ENCODE measurements at regions not wholly inside any gene's neighbourhood (a gene's known extent, or its start where the extent isn't known, plus 50 kb on each side); places are given as distances from the start of the nearest gene placed in this dataset.

- DNase-seq (ENCODE audit: low read depth), result no peak
Measured at GRCh38 chr1:208419746-208420420, 175.7 kb upstream of the PLXNA2 start.

- DNase-seq (ENCODE audit: low read depth), result no peak
Measured at GRCh38 chr1:208420696-208421095, 176.5 kb upstream of the PLXNA2 start.

- DNase-seq (ENCODE audit: low read depth), result no peak
Measured at GRCh38 chr1:208421486-208421885, 177.3 kb upstream of the PLXNA2 start.

- DNase-seq (ENCODE audit: low read depth), result no peak
Measured at GRCh38 chr1:208423526-208423925, 179.3 kb upstream of the PLXNA2 start.

- DNase-seq (ENCODE audit: low read depth), result no peak
Measured at GRCh38 chr1:208425096-208425495, 180.9 kb upstream of the PLXNA2 start.

GRCh38 chr1:208430220-208430619 is 186.0 kb upstream of the PLXNA2 start:
- no peak for DNase-seq (ENCODE audit: low read depth)

GRCh38 chr1:208431721-208432120 is 187.5 kb upstream of the PLXNA2 start:
- DNase-seq (ENCODE audit: low read depth), result no peak

- DNase-seq (ENCODE audit: low read depth), result no peak
Measured at GRCh38 chr1:208432346-208432745, 188.2 kb upstream of the PLXNA2 start.

- DNase-seq (ENCODE audit: low read depth), result no peak
Measured at GRCh38 chr1:208433086-208433485, 188.9 kb upstream of the PLXNA2 start.

- DNase-seq (ENCODE audit: low read depth), result no peak
Measured at GRCh38 chr1:208433971-208434370, 189.8 kb upstream of the PLXNA2 start.

GRCh38 chr1:208437401-208437800 is 193.2 kb upstream of the PLXNA2 start:
- no peak for DNase-seq (ENCODE audit: low read depth)

GRCh38 chr1:208438112-208438699 is 194.0 kb upstream of the PLXNA2 start:
- no peak for DNase-seq (ENCODE audit: low read depth)

- DNase-seq (ENCODE audit: low read depth), result no peak
Measured at GRCh38 chr1:208445758-208446203, 201.6 kb upstream of the PLXNA2 start.

- no peak for DNase-seq (ENCODE audit: low read depth)
Measured at GRCh38 chr1:208446271-208446691, 202.1 kb upstream of the PLXNA2 start.

- no peak for DNase-seq (ENCODE audit: low read depth)
Measured at GRCh38 chr1:208448425-208448824, 204.2 kb upstream of the PLXNA2 start.

- no peak for DNase-seq (ENCODE audit: low read depth)
Measured at GRCh38 chr1:208449951-208450350, 205.8 kb upstream of the PLXNA2 start.

GRCh38 chr1:208450958-208451357 is 206.8 kb upstream of the PLXNA2 start:
- DNase-seq (ENCODE audit: low read depth), result no peak

GRCh38 chr1:208455821-208456220 is 211.6 kb upstream of the PLXNA2 start:
- DNase-seq (ENCODE audit: low read depth), result no peak

- no peak for DNase-seq (ENCODE audit: low read depth)
Measured at GRCh38 chr1:208456487-208456886, 212.3 kb upstream of the PLXNA2 start.

- no peak for DNase-seq (ENCODE audit: low read depth)
Measured at GRCh38 chr1:208460823-208461222, 216.6 kb upstream of the PLXNA2 start.

GRCh38 chr1:208461680-208462079 is 217.5 kb upstream of the PLXNA2 start:
- DNase-seq (ENCODE audit: low read depth), result no peak

- DNase-seq (ENCODE audit: low read depth), result no peak
Measured at GRCh38 chr1:208462761-208463160, 218.6 kb upstream of the PLXNA2 start.

GRCh38 chr1:208465266-208465665 is 221.1 kb upstream of the PLXNA2 start:
- no peak for DNase-seq (ENCODE audit: low read depth)
